GM23248 (cell line): ENCODE measurements at regions not wholly inside any gene's neighbourhood (a gene's known extent, or its start where the extent isn't known, plus 50 kb on each side); places are given as distances from the start of the nearest gene placed in this dataset.

Experiments
- EZH2 ChIP-seq: fragments of 200-600 bp; sonication (generic); IDR thresholded peaks from 2 replicates; pipeline ENCODE4 v1.6.1; 2018; ENCODE audit warnings: antibody characterized with exemption, mild to moderate bottlenecking; ENCODE audit not compliant: insufficient read depth, poor library complexity, severe bottlenecking
- EZH2phosphoT487 ChIP-seq: fragments of 200-600 bp; sonication (generic); IDR thresholded peaks from 2 replicates; pipeline ENCODE4 v1.6.1; 2018; ENCODE audit warnings: antibody characterized with exemption, moderate library complexity, mild to moderate bottlenecking, low read depth; ENCODE audit not compliant: insufficient read depth

DNA sequence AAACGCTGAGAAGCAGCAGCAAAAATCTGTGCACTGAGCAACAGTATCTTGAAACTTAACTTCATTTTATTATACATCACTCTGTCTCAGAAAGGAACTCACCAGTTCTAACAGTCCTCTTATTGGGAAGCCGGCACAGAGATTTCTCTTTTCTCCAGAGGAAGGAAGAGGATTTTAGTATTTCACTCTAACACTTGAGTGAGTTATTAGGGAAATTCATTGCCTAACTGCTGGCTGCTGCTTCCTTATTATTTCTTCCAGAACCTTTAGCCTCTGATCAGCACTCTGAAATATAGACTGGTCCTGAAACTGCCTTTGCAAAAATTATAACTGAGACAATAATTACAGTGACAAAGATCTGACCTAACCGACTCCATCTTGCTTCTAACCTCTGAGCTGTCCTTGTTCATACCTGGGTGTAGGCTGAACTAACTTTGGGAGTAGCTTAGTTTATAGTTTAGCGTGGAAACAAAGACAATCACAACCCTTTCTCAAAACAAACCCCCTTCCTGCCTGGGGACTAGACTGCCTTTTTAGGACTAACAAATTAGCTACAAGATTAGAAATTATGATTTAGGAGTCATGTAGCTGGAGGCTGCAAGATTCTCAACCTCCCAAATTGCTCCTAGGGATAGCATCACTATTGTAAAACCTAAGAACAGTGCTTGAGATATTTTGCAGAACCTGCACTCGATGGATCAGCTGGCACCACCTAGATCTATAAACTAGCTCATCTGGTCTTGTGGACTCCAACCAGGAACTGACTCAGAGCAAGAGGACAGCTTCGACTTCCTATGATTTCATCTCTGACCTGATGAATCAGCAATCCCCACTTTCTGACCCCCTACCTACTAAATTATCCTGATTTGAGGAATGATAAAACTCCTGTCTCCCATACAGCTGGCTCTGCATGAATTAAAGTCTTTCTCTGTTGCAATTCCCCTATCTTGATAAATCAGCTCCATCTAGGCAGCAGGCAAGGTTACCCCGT is 117.5 kb downstream of the DYRK2 start:
- no peak for TF ChIP-seq EZH2
- TF ChIP-seq EZH2phosphoT487 = no peak
